Ramos (cell line): ENCODE measurements at regions not wholly inside any gene's neighbourhood (a gene's known extent, or its start where the extent isn't known, plus 50 kb on each side); places are given as distances from the start of the nearest gene placed in this dataset.

Experiments
- in situ Hi-C: fragments of 300-500 bp; cut with MboI; formaldehyde crosslinking; loops from one replicate; pipeline ENCODE4 v1.14.3; 2022; ENCODE audit warnings: low sequenced_read_pairs; ENCODE audit not compliant: unreplicated experiment

GRCh38 chr20:40463171-40463570 is 225.9 kb downstream of the MAFB start:
- in situ Hi-C loops = no loop called here

- in situ Hi-C loops = no loop called here
These were observed 226.5 kb downstream of the MAFB start for GRCh38 chr20:40462566-40462965.

- in situ Hi-C loops = no loop called here
These were observed 229.7 kb downstream of the MAFB start for GRCh38 chr20:40459299-40459698.

- in situ Hi-C loops = no loop called here
These were observed 231.6 kb downstream of the MAFB start for GRCh38 chr20:40457404-40457803.

- in situ Hi-C loops = no loop called here
These were observed 236.3 kb downstream of the MAFB start for GRCh38 chr20:40452758-40453157.

GRCh38 chr20:40451552-40451951 is 237.5 kb downstream of the MAFB start:
- in situ Hi-C loops = no loop called here

- in situ Hi-C loops = loop anchor here (25.0 kb wide), 1 partner anchor 512 kb away; no protein-coding TSS in a partner anchor
These were observed 238.9 kb downstream of the MAFB start for GRCh38 chr20:40449974-40450616.

GRCh38 chr20:40449144-40449690 is 239.8 kb downstream of the MAFB start:
- in situ Hi-C loops = loop anchor here (25.0 kb wide), 1 partner anchor 513 kb away; no protein-coding TSS in a partner anchor

GRCh38 chr20:40446888-40447287 is 242.1 kb downstream of the MAFB start:
- in situ Hi-C loops = loop anchor here (25.0 kb wide), 1 partner anchor 515 kb away; no protein-coding TSS in a partner anchor

- in situ Hi-C loops = loop anchor here (25.0 kb wide), 1 partner anchor 518 kb away; no protein-coding TSS in a partner anchor
These were observed 244.5 kb downstream of the MAFB start for GRCh38 chr20:40444516-40444915.

GRCh38 chr20:40443753-40444152 is 245.3 kb downstream of the MAFB start:
- in situ Hi-C loops = loop anchor here (25.0 kb wide), 1 partner anchor 519 kb away; no protein-coding TSS in a partner anchor

GRCh38 chr20:40442181-40442963 is 246.7 kb downstream of the MAFB start:
- in situ Hi-C loops = loop anchor here (25.0 kb wide), 1 partner anchor 520 kb away; no protein-coding TSS in a partner anchor

GRCh38 chr20:40441771-40442170 is 247.3 kb downstream of the MAFB start:
- in situ Hi-C loops = loop anchor here (25.0 kb wide), 1 partner anchor 521 kb away; no protein-coding TSS in a partner anchor

GRCh38 chr20:40438161-40438830 is 250.7 kb downstream of the MAFB start:
- in situ Hi-C loops = loop anchor here (25.0 kb wide), 1 partner anchor 524 kb away; no protein-coding TSS in a partner anchor

- in situ Hi-C loops = loop anchor here (25.0 kb wide), 1 partner anchor 526 kb away; no protein-coding TSS in a partner anchor
These were observed 253.0 kb downstream of the MAFB start for GRCh38 chr20:40436011-40436410.

- in situ Hi-C loops = loop anchor here (25.0 kb wide), 1 partner anchor 527 kb away; no protein-coding TSS in a partner anchor
These were observed 253.7 kb downstream of the MAFB start for GRCh38 chr20:40435146-40435895.

- in situ Hi-C loops = loop anchor here (25.0 kb wide), 1 partner anchor 528 kb away; no protein-coding TSS in a partner anchor
These were observed 254.9 kb downstream of the MAFB start for GRCh38 chr20:40434122-40434521.

GRCh38 chr20:40433341-40433861 is 255.6 kb downstream of the MAFB start:
- in situ Hi-C loops = loop anchor here (25.0 kb wide), 1 partner anchor 529 kb away; no protein-coding TSS in a partner anchor

- in situ Hi-C loops = loop anchor here (25.0 kb wide), 1 partner anchor 531 kb away; no protein-coding TSS in a partner anchor
These were observed 257.4 kb downstream of the MAFB start for GRCh38 chr20:40431611-40432010.
